Endothelial cell of umbilical vein (primary cell): ENCODE measurements at regions not wholly inside any gene's neighbourhood (a gene's known extent, or its start where the extent isn't known, plus 50 kb on each side); places are given as distances from the start of the nearest gene placed in this dataset.

Experiments used
- BruUV-seq: library from RNA; stranded (reverse); fragments of 400-500 nt; replicated peaks from 2 replicates; lab custom pipeline; 2021; lab: Mats Ljungman, UMichigan
- CTCF ChIA-PET: fragments of 300-600, 350-600 bp; sonication (Branson Sonifier 250); formaldehyde crosslinking; loops from one replicate; lab custom pipeline; 2021; ENCODE audit warnings: antibody characterized with exemption, inconsistent platforms; lab: Charles Lee
- POLR2A ChIA-PET: fragments of 300-600, 350-600 bp; sonication (Branson Sonifier 250); formaldehyde crosslinking; loops from one replicate; lab custom pipeline; 2021; ENCODE audit warnings: antibody characterized with exemption, inconsistent platforms; lab: Charles Lee
- DNase-seq: peaks from one replicate; pipeline ENCODE4 v3.0.0-alpha.2; 2011; ENCODE audit warnings: low read depth, low spot score
- FAIRE-seq: peaks from 2 replicates; lab custom pipeline; 2011; peaks lifted over from hg19 to GRCh38; lab: Jason Lieb, UNC
- H2AFZ ChIP-seq: 2 replicates; pipeline ENCODE4 v1.6.0; 2012; ENCODE audit warnings: low read depth, low read length, control low read depth, inconsistent platforms
- H3K27ac ChIP-seq: 2 replicates; pipeline ENCODE4 v1.5.1; 2011; ENCODE audit warnings: low read depth, mild to moderate bottlenecking, control low read depth, low read length, moderate library complexity; ENCODE audit not compliant: insufficient read depth
- H3K27me3 ChIP-seq, 2 experiments: 2 replicates each; pipeline versions ENCODE4 v1.6.0 to v1.6.1; 2011; ENCODE audit warnings: low read length in 2 of 2, mixed read lengths in 1 of 2; ENCODE audit not compliant: control insufficient read depth in 2 of 2, insufficient read depth in 2 of 2
- H3K36me3 ChIP-seq, 2 experiments: 2 replicates in 1 of 2; 3 replicates in 1 of 2; pipeline ENCODE4 v1.5.1; 2011; ENCODE audit warnings: low read length in 2 of 2, mild to moderate bottlenecking in 1 of 2, moderate library complexity in 1 of 2; ENCODE audit not compliant: control insufficient read depth in 2 of 2, insufficient read depth in 2 of 2; ENCODE audit errors: extremely low read depth in 1 of 2
- H3K4me1 ChIP-seq: 3 replicates; pipeline ENCODE4 v1.5.1; 2011; ENCODE audit warnings: mild to moderate bottlenecking, low read length; ENCODE audit not compliant: control insufficient read depth, insufficient read depth; ENCODE audit errors: extremely low read depth
- H3K4me2 ChIP-seq: 2 replicates; pipeline ENCODE4 v1.6.1; 2011; ENCODE audit warnings: low read length, control low read depth, mixed read lengths; ENCODE audit not compliant: insufficient read depth
- H3K4me3 ChIP-seq, 3 experiments: fragments of 200-600 bp in 1 of 3; sonication (generic), shearing (Covaris generic) in 1 of 3; replicated peaks in 1 of 3; 2 replicates each; pipeline ENCODE4 v1.5.1; 2011 to 2016; ENCODE audit warnings: control low read depth in 3 of 3, low read length in 3 of 3, mild to moderate bottlenecking in 2 of 3, inconsistent platforms in 1 of 3, low read depth in 1 of 3, moderate library complexity in 1 of 3; ENCODE audit not compliant: insufficient read depth in 1 of 3
- H3K79me2 ChIP-seq: 2 replicates; pipeline ENCODE4 v1.6.0; 2012; ENCODE audit warnings: low read length, inconsistent platforms; ENCODE audit not compliant: control insufficient read depth, insufficient read depth
- H3K9ac ChIP-seq: replicated peaks from 2 replicates; pipeline ENCODE3; 2011; ENCODE audit warnings: low read length, control low read depth; ENCODE audit not compliant: insufficient read depth; ENCODE audit errors: extremely low read depth
- H3K9me1 ChIP-seq: replicated peaks from 3 replicates; pipeline ENCODE4 v1.6.0; 2011; ENCODE audit warnings: mild to moderate bottlenecking, low read length; ENCODE audit not compliant: control insufficient read depth, insufficient read depth; ENCODE audit errors: extremely low read depth
- H3K9me3 ChIP-seq: replicated peaks from 2 replicates; pipeline ENCODE4 v1.5.1; 2012; ENCODE audit warnings: low read length, inconsistent platforms; ENCODE audit not compliant: control insufficient read depth, insufficient read depth
- H4K20me1 ChIP-seq: replicated peaks from 2 replicates; pipeline ENCODE3; 2011; ENCODE audit warnings: mild to moderate bottlenecking, low read length; ENCODE audit not compliant: control insufficient read depth, insufficient read depth; ENCODE audit errors: extremely low read depth
- FOS ChIP-seq: IDR thresholded peaks from 2 replicates; pipeline ENCODE4 v1.6.1; 2011; ENCODE audit warnings: mild to moderate bottlenecking, low read length, moderate library complexity, borderline replicate concordance; ENCODE audit not compliant: insufficient read depth
- GATA2 ChIP-seq: IDR thresholded peaks from 2 replicates; pipeline ENCODE4 v1.7.0; 2011; ENCODE audit warnings: low read depth, mild to moderate bottlenecking, moderate library complexity, mixed read lengths, low read length; ENCODE audit not compliant: insufficient read length, insufficient read depth
- JUN ChIP-seq: IDR thresholded peaks from 2 replicates; pipeline ENCODE4 v1.6.1; 2011; ENCODE audit warnings: borderline replicate concordance, low read depth; ENCODE audit not compliant: insufficient read length, insufficient read depth
- MYC ChIP-seq: IDR thresholded peaks from one replicate; pipeline ENCODE4 v1.6.1; 2011; ENCODE audit warnings: mild to moderate bottlenecking, low read depth, low read length
- POLR2A ChIP-seq: IDR thresholded peaks from 2 replicates; pipeline ENCODE4 v1.6.1; 2012; ENCODE audit warnings: low read depth, mild to moderate bottlenecking, control low read depth, low read length
- POLR2AphosphoS5 ChIP-seq: IDR thresholded peaks from 2 replicates; pipeline ENCODE4 v1.6.1; 2012; ENCODE audit warnings: low read depth, mild to moderate bottlenecking, control low read depth, low read length, moderate library complexity; ENCODE audit not compliant: insufficient read depth
- dilution Hi-C: fragments of 300-500 bp; cut with MboI; formaldehyde crosslinking; loops from one replicate; pipeline ENCODE4 v1.15.0; 2019; ENCODE audit warnings: low sequenced_read_pairs; ENCODE audit not compliant: extremely low pct_ligation_motif_present
- intact Hi-C: fragments of 100-400 bp; cut with micrococcal nuclease; formaldehyde crosslinking; loops from one replicate; pipeline ENCODE4 v1.10.0; 2022
- TF ChIP-seq, protein P1 (sequence below), 2 donors: IDR thresholded peaks; 1 replicate in 1 of 2; 2 replicates in 1 of 2; pipeline ENCODE4 v1.5.1; 2011; ENCODE audit warnings: low read length in 2 of 2, mild to moderate bottlenecking in 2 of 2, moderate library complexity in 2 of 2, control low read depth in 1 of 2, inconsistent platforms in 1 of 2, low read depth in 1 of 2; ENCODE audit not compliant: insufficient read depth in 1 of 2; ENCODE audit errors: extremely low read depth in 1 of 2

DNA sequence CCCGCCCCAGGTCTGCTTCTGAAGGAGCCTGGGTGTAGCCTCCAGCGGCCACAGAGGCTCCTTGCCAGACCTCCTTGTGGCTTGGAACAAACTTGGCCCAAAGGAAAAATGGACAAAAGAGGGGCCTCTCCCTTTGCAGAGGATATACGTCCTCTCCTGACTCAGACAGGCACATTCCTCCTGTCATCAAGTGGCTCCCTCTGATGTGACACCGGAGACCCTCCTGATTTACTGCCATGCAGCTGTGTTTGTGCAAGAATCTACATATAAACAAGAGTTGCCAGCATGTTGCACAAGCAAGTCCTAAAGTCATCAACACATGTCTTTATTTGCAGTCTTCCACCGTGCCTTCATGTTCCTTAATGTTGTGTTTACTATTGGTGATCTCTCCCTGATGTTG lies 54.1 kb upstream of the F3 start:
- H3K4me1 ChIP-seq, result no peaks in the 10 kb centered on the region
- no peak overlapping the region for H3K27ac ChIP-seq
- H3K36me3 ChIP-seq, result no peaks in the 10 kb centered on the region
- POLR2A ChIA-PET, result no interaction called here
- no peaks in the 10 kb centered on the region for H4K20me1 ChIP-seq
- H3K4me2 ChIP-seq, result no peak overlapping the region
- no peaks in the 10 kb centered on the region for H3K9me3 ChIP-seq
- H3K9me1 ChIP-seq, result no peaks in the 10 kb centered on the region
- H3K4me3 ChIP-seq, result no peak overlapping the region
- FAIRE-seq, result no peak
- CTCF ChIA-PET, result no interaction called here
- intact Hi-C loops (no loop called here), dilution Hi-C loops (no loop called here)
- no peaks in the 10 kb centered on the region for H3K79me2 ChIP-seq
- peaks cover 3 to 10% of the 10 kb centered on the region in 2 experiments for H3K27me3 ChIP-seq
- no peak overlapping the region for H3K9ac ChIP-seq
- BruUV-seq, result no TSS peak
- no peak for DNase-seq
- no peak for TF ChIP-seq GATA2
- H2AFZ ChIP-seq, result no peak overlapping the region

DNA sequence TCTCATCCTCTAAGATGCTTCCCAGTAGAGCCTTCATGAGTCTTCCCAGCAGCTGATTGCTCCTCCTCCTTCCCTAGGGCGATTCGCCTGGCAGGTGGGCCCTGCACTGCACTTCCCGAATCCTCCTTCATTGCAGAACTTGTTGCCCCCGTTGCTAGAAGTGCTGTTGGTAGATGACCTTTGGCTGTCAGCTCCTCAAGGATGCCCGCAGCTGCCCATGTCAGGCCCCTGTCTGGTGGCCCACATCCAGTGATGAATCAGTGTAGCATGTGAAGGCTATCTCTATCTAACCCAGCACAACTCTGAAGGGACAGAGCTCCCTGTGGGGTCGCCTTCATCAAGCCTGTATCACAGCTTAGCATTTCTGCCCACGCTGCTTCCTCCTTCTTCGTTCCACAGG lies 52.1 kb upstream of the F3 start:
- H2AFZ ChIP-seq, result no peak overlapping the region
- no TSS peak for BruUV-seq
- H3K36me3 ChIP-seq, result no peaks in the 10 kb centered on the region
- no peaks in the 10 kb centered on the region for H3K9me1 ChIP-seq
- FAIRE-seq (no peak), DNase-seq (no peak)
- POLR2A ChIA-PET, result no interaction called here
- dilution Hi-C loops (no loop called here), intact Hi-C loops (no loop called here)
- CTCF ChIA-PET, result no interaction called here
- no peaks in the 10 kb centered on the region for H3K9me3 ChIP-seq
- H4K20me1 ChIP-seq, result no peaks in the 10 kb centered on the region
- H3K4me3 ChIP-seq, result no peak overlapping the region
- H3K27me3 ChIP-seq, result peaks cover 0 to 8% of the 10 kb centered on the region in 2 experiments
- H3K4me1 ChIP-seq, result no peaks in the 10 kb centered on the region
- no peak overlapping the region for H3K27ac ChIP-seq
- no peak overlapping the region for H3K9ac ChIP-seq
- H3K4me2 ChIP-seq, result no peak overlapping the region
- TF ChIP-seq, protein P1, sequence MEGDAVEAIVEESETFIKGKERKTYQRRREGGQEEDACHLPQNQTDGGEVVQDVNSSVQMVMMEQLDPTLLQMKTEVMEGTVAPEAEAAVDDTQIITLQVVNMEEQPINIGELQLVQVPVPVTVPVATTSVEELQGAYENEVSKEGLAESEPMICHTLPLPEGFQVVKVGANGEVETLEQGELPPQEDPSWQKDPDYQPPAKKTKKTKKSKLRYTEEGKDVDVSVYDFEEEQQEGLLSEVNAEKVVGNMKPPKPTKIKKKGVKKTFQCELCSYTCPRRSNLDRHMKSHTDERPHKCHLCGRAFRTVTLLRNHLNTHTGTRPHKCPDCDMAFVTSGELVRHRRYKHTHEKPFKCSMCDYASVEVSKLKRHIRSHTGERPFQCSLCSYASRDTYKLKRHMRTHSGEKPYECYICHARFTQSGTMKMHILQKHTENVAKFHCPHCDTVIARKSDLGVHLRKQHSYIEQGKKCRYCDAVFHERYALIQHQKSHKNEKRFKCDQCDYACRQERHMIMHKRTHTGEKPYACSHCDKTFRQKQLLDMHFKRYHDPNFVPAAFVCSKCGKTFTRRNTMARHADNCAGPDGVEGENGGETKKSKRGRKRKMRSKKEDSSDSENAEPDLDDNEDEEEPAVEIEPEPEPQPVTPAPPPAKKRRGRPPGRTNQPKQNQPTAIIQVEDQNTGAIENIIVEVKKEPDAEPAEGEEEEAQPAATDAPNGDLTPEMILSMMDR (IDR thresholded peaks at IDR 0.05; ENCODE audit: extremely low read depth in 1 of 2, insufficient read depth in 1 of 2, low read depth in 1 of 2, low read length in 2 of 2), result no peak
- TF ChIP-seq FOS (no peak), MYC (no peak), JUN (no peak), POLR2A (no peak), POLR2AphosphoS5 (no peak)
- no peaks in the 10 kb centered on the region for H3K79me2 ChIP-seq
